Endothelial cell of umbilical vein (primary cell): ENCODE measurements at regions not wholly inside any gene's neighbourhood (a gene's known extent, or its start where the extent isn't known, plus 50 kb on each side); places are given as distances from the start of the nearest gene placed in this dataset.

Experiments used
- BruUV-seq: library from RNA; stranded (reverse); fragments of 400-500 nt; replicated peaks from 2 replicates; lab custom pipeline; 2021; lab: Mats Ljungman, UMichigan
- CTCF ChIA-PET: fragments of 300-600, 350-600 bp; sonication (Branson Sonifier 250); formaldehyde crosslinking; loops from one replicate; lab custom pipeline; 2021; ENCODE audit warnings: antibody characterized with exemption, inconsistent platforms; lab: Charles Lee
- POLR2A ChIA-PET: fragments of 300-600, 350-600 bp; sonication (Branson Sonifier 250); formaldehyde crosslinking; loops from one replicate; lab custom pipeline; 2021; ENCODE audit warnings: antibody characterized with exemption, inconsistent platforms; lab: Charles Lee
- DNase-seq: peaks from one replicate; pipeline ENCODE4 v3.0.0-alpha.2; 2011; ENCODE audit warnings: low read depth, low spot score
- FAIRE-seq: peaks from 2 replicates; lab custom pipeline; 2011; peaks lifted over from hg19 to GRCh38; lab: Jason Lieb, UNC
- H2AFZ ChIP-seq: 2 replicates; pipeline ENCODE4 v1.6.0; 2012; ENCODE audit warnings: low read depth, low read length, control low read depth, inconsistent platforms
- H3K27ac ChIP-seq: 2 replicates; pipeline ENCODE4 v1.5.1; 2011; ENCODE audit warnings: low read depth, mild to moderate bottlenecking, control low read depth, low read length, moderate library complexity; ENCODE audit not compliant: insufficient read depth
- H3K27me3 ChIP-seq, 2 experiments: 2 replicates each; pipeline versions ENCODE4 v1.6.0 to v1.6.1; 2011; ENCODE audit warnings: low read length in 2 of 2, mixed read lengths in 1 of 2; ENCODE audit not compliant: control insufficient read depth in 2 of 2, insufficient read depth in 2 of 2
- H3K36me3 ChIP-seq, 2 experiments: 2 replicates in 1 of 2; 3 replicates in 1 of 2; pipeline ENCODE4 v1.5.1; 2011; ENCODE audit warnings: low read length in 2 of 2, mild to moderate bottlenecking in 1 of 2, moderate library complexity in 1 of 2; ENCODE audit not compliant: control insufficient read depth in 2 of 2, insufficient read depth in 2 of 2; ENCODE audit errors: extremely low read depth in 1 of 2
- H3K4me1 ChIP-seq: 3 replicates; pipeline ENCODE4 v1.5.1; 2011; ENCODE audit warnings: mild to moderate bottlenecking, low read length; ENCODE audit not compliant: control insufficient read depth, insufficient read depth; ENCODE audit errors: extremely low read depth
- H3K4me2 ChIP-seq: 2 replicates; pipeline ENCODE4 v1.6.1; 2011; ENCODE audit warnings: low read length, control low read depth, mixed read lengths; ENCODE audit not compliant: insufficient read depth
- H3K4me3 ChIP-seq, 3 experiments: fragments of 200-600 bp in 1 of 3; sonication (generic), shearing (Covaris generic) in 1 of 3; replicated peaks in 1 of 3; 2 replicates each; pipeline ENCODE4 v1.5.1; 2011 to 2016; ENCODE audit warnings: control low read depth in 3 of 3, low read length in 3 of 3, mild to moderate bottlenecking in 2 of 3, inconsistent platforms in 1 of 3, low read depth in 1 of 3, moderate library complexity in 1 of 3; ENCODE audit not compliant: insufficient read depth in 1 of 3
- H3K79me2 ChIP-seq: 2 replicates; pipeline ENCODE4 v1.6.0; 2012; ENCODE audit warnings: low read length, inconsistent platforms; ENCODE audit not compliant: control insufficient read depth, insufficient read depth
- H3K9ac ChIP-seq: replicated peaks from 2 replicates; pipeline ENCODE3; 2011; ENCODE audit warnings: low read length, control low read depth; ENCODE audit not compliant: insufficient read depth; ENCODE audit errors: extremely low read depth
- H3K9me1 ChIP-seq: replicated peaks from 3 replicates; pipeline ENCODE4 v1.6.0; 2011; ENCODE audit warnings: mild to moderate bottlenecking, low read length; ENCODE audit not compliant: control insufficient read depth, insufficient read depth; ENCODE audit errors: extremely low read depth
- H3K9me3 ChIP-seq: replicated peaks from 2 replicates; pipeline ENCODE4 v1.5.1; 2012; ENCODE audit warnings: low read length, inconsistent platforms; ENCODE audit not compliant: control insufficient read depth, insufficient read depth
- H4K20me1 ChIP-seq: replicated peaks from 2 replicates; pipeline ENCODE3; 2011; ENCODE audit warnings: mild to moderate bottlenecking, low read length; ENCODE audit not compliant: control insufficient read depth, insufficient read depth; ENCODE audit errors: extremely low read depth
- EZH2 ChIP-seq: IDR thresholded peaks from 2 replicates; pipeline ENCODE4 v1.6.1; 2012; ENCODE audit warnings: borderline replicate concordance, low read depth, mild to moderate bottlenecking, moderate library complexity, low read length, inconsistent platforms; ENCODE audit not compliant: severe bottlenecking
- FOS ChIP-seq: IDR thresholded peaks from 2 replicates; pipeline ENCODE4 v1.6.1; 2011; ENCODE audit warnings: mild to moderate bottlenecking, low read length, moderate library complexity, borderline replicate concordance; ENCODE audit not compliant: insufficient read depth
- GATA2 ChIP-seq: IDR thresholded peaks from 2 replicates; pipeline ENCODE4 v1.7.0; 2011; ENCODE audit warnings: low read depth, mild to moderate bottlenecking, moderate library complexity, mixed read lengths, low read length; ENCODE audit not compliant: insufficient read length, insufficient read depth
- JUN ChIP-seq: IDR thresholded peaks from 2 replicates; pipeline ENCODE4 v1.6.1; 2011; ENCODE audit warnings: borderline replicate concordance, low read depth; ENCODE audit not compliant: insufficient read length, insufficient read depth
- MYC ChIP-seq: IDR thresholded peaks from one replicate; pipeline ENCODE4 v1.6.1; 2011; ENCODE audit warnings: mild to moderate bottlenecking, low read depth, low read length
- dilution Hi-C: fragments of 300-500 bp; cut with MboI; formaldehyde crosslinking; loops from one replicate; pipeline ENCODE4 v1.15.0; 2019; ENCODE audit warnings: low sequenced_read_pairs; ENCODE audit not compliant: extremely low pct_ligation_motif_present
- intact Hi-C: fragments of 100-400 bp; cut with micrococcal nuclease; formaldehyde crosslinking; loops from one replicate; pipeline ENCODE4 v1.10.0; 2022
- TF ChIP-seq, protein P1 (sequence below): IDR thresholded peaks from 2 replicates; pipeline ENCODE4 v1.6.1; 2011; ENCODE audit not compliant: insufficient read depth, insufficient read length

GRCh38 chr5:152511120-152511519 lies 106.0 kb upstream of the NMUR2 start:
- BruUV-seq: no TSS peak
- POLR2A ChIA-PET: no interaction called here
- CTCF ChIA-PET: interaction anchor here (1.0 kb wide), 1 partner anchor 686 kb away, joined by 5 read pairs; no protein-coding TSS in a partner anchor
- Histone ChIP-seq H3K27ac (no peak overlapping the region), H3K9me3 (no peaks in the 10 kb centered on the region), H3K4me2 (no peak overlapping the region), H3K27me3 (no peaks in the 10 kb centered on the region), H3K36me3 (no peaks in the 10 kb centered on the region), H3K79me2 (no peaks in the 10 kb centered on the region), H3K9ac (no peak overlapping the region), H3K4me3 (no peak overlapping the region), H4K20me1 (no peaks in the 10 kb centered on the region), H3K9me1 (no peaks in the 10 kb centered on the region), H3K4me1 (no peaks in the 10 kb centered on the region), H2AFZ (no peak overlapping the region)
- dilution Hi-C loops (no loop called here), intact Hi-C loops (no loop called here)
- no peak for DNase-seq
- no peak for FAIRE-seq
- TF ChIP-seq GATA2 (no peak), JUN (no peak)

GRCh38 chr5:152511531-152512132 lies 106.6 kb upstream of the NMUR2 start:
- intact Hi-C loops (no loop called here), dilution Hi-C loops (no loop called here)
- ChIA-PET POLR2A (no interaction called here), CTCF (interaction anchor here (1.0 kb wide), 1 partner anchor 686 kb away, joined by 5 read pairs; no protein-coding TSS in a partner anchor)
- no peak overlapping the region for H2AFZ ChIP-seq
- no peaks in the 10 kb centered on the region for H3K79me2 ChIP-seq
- no peaks in the 10 kb centered on the region for H3K9me1 ChIP-seq
- H3K4me3 ChIP-seq: no peak overlapping the region
- no peaks in the 10 kb centered on the region for H3K4me1 ChIP-seq
- TF ChIP-seq MYC (no peak), FOS (no peak), EZH2 (no peak)
- TF ChIP-seq, protein P1, sequence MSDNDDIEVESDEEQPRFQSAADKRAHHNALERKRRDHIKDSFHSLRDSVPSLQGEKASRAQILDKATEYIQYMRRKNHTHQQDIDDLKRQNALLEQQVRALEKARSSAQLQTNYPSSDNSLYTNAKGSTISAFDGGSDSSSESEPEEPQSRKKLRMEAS: no peak
- H3K9me3 ChIP-seq: no peaks in the 10 kb centered on the region
- H4K20me1 ChIP-seq: no peaks in the 10 kb centered on the region
- no TSS peak for BruUV-seq
- no peak overlapping the region for H3K4me2 ChIP-seq
- DNase-seq (no peak), FAIRE-seq (no peak)
- H3K27me3 ChIP-seq: no peaks in the 10 kb centered on the region
- no peak overlapping the region for H3K9ac ChIP-seq
- no peaks in the 10 kb centered on the region for H3K36me3 ChIP-seq
- no peak overlapping the region for H3K27ac ChIP-seq
